PC-9 (cell line): ENCODE measurements at regions not wholly inside any gene's neighbourhood (a gene's known extent, or its start where the extent isn't known, plus 50 kb on each side); places are given as distances from the start of the nearest gene placed in this dataset.

Source experiments
- CTCF ChIP-seq: fragments of 200-600 bp; sonication (generic); conservative IDR thresholded peaks from 2 replicates; pipeline ENCODE4 v1.6.1; 2017; ENCODE audit warnings: mixed run types, antibody characterized with exemption, mild to moderate bottlenecking, moderate library complexity
- EZH2 ChIP-seq: fragments of 200-600 bp; sonication (generic); IDR thresholded peaks from 2 replicates; pipeline ENCODE4 v1.8.0; 2017; ENCODE audit warnings: antibody characterized with exemption, low read depth

DNA sequence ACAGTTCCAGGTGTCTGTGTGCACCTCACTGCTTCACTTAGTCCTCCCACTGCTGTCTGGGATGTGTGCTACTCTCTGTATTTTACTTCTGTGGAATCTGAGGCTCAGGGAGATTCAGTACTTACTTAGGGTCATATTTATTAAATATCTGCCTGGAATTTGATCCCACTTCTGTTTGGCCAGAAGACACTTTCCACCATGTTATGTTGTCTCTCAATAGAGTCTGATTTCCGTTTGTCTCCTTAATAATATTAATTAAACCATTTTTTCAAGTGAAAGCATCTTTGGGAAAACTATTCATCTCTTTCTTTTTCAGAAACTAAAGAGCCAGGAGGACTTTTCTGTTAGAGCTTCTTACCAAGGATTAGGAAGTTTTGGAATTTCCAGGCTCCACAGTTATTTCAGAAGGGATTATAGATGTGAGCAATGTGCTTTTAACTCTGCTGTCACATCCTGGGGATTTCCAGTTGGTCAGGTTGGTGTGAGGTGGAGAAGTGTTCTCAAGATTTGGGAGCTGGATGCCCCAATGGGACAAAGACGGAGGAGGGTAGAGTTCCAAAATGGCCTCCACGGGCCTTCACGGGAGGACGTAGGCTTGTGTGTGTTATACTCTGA, 156.8 kb upstream of the RALGAPA2 start:
- TF ChIP-seq CTCF (no peak), EZH2 (no peak)
